ENCODE measurements at regions not wholly inside any gene's neighbourhood (a gene's known extent, or its start where the extent isn't known, plus 50 kb on each side); places are given as distances from the start of the nearest gene placed in this dataset.

DNA sequence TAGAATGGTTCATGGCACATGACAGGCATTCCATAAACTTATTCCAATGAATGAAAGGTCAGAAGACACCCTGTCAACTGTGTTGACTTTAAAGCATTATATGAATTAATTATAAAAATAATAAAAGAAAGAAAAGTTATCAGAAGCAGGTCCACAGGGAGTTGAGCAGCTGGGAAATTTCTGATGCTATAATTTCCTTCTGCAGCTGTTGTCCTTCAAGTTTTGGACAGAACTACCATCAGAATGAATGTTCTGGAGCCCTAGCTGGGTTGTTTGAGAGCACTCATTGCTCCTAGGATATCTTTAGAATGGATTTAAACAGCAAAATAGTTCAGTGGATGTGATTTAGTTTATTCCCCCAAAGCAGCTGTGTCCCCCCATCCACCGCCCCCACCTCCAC lies 232.4 kb upstream of the PROK2 start:
- intact Hi-C loops (cut with DNase I, micrococcal nuclease): no loop called here

DNA sequence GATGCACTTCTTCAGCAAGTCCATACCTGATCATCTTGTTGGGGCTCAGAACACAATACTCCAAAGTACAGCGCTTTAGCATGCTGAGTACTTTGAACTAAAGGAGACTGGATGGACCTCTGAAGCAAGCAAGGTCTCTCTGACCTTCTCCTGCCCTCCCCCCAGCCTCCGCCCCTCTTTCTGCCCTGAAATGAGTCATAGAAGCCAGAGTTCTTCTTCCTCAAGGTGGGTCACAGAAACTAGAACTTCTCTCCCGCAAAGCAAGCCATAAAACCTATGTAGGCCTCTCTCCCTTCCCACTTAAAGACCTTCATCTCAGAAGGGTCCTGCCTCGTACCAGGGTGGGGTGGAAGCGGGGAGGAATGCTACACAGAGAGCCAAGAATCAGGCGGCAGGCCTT lies 230.5 kb upstream of the PROK2 start:
- H3K9me3 Mint-ChIP-seq (ENCODE audit: low read depth): no peaks in the 10 kb centered on the region
- no peak overlapping the region for H3K4me3 Mint-ChIP-seq
- ATAC-seq (no peak), DNase-seq (no peak)
- H3K27me3 Mint-ChIP-seq: peaks cover 8% of the 10 kb centered on the region
- CTCF ChIA-PET: no interaction called here
- POLR2A ChIA-PET: no interaction called here
- intact Hi-C loops (cut with DNase I, micrococcal nuclease): no loop called here
- H3K4me1 Mint-ChIP-seq: peaks cover 13% of the 10 kb centered on the region
- no peaks in the 10 kb centered on the region for H3K36me3 Mint-ChIP-seq (ENCODE audit: low read depth)
- H3K27ac Mint-ChIP-seq: no peak overlapping the region

More for the DNA sequence above, 232.4 kb upstream of the PROK2 start:
- no peak for DNase-seq
- H3K36me3 Mint-ChIP-seq (ENCODE audit: low read depth): no peaks in the 10 kb centered on the region
- no peak overlapping the region for H3K27ac Mint-ChIP-seq
- H3K9me3 Mint-ChIP-seq (ENCODE audit: low read depth): no peaks in the 10 kb centered on the region
- no peak overlapping the region for H3K4me3 Mint-ChIP-seq
- POLR2A ChIA-PET: interaction anchor here (0.6 kb wide), 1 partner anchor 907 kb away, joined by 3 read pairs; no protein-coding TSS in a partner anchor
- CTCF ChIA-PET: interaction anchor here (0.5 to 1.2 kb wide), 3 partner anchors 26 to 487 kb away, joined by 3 read pairs; no protein-coding TSS in a partner anchor
- peaks cover 8% of the 10 kb centered on the region for H3K27me3 Mint-ChIP-seq
- H3K4me1 Mint-ChIP-seq: peaks cover 11% of the 10 kb centered on the region
- no peak for ATAC-seq

DNA sequence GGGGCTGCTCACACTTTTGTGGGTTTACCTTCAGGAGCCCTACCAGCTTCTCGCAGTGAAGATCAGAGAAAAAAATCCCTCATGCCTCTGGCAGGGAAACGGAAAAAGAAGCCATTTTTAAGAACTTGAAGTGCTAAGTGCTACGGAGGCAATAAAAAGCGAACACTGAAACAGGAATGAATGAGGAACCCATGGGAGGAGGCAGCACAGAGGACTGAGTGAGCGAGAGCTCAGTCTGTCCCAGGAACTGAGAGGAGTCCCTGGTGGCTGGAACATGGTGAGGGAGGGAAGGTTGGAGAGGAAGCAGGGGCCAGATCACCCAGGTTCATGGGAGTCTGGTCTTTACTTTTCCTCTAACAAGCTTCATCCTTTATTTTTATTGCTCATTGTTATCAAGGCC lies 228.1 kb upstream of the PROK2 start:
- Mint-ChIP-seq H3K9me3 (ENCODE audit: low read depth) (no peaks in the 10 kb centered on the region), H3K4me3 (no peak overlapping the region), H3K27me3 (peaks cover 8% of the 10 kb centered on the region), H3K4me1 (peaks cover 15% of the 10 kb centered on the region), H3K36me3 (ENCODE audit: low read depth) (no peaks in the 10 kb centered on the region), H3K27ac (no peak overlapping the region)
- DNase-seq: no peak
- ATAC-seq: no peak
- ChIA-PET POLR2A (no interaction called here), CTCF (no interaction called here)
- intact Hi-C loops (cut with DNase I, micrococcal nuclease): no loop called here

GRCh38 chr3:72012363-72012762 lies 227.4 kb upstream of the PROK2 start:
- Mint-ChIP-seq H3K36me3 (ENCODE audit: low read depth) (no peaks in the 10 kb centered on the region), H3K27ac (no peak overlapping the region), H3K4me1 (peaks cover 15% of the 10 kb centered on the region), H3K27me3 (peaks cover 10% of the 10 kb centered on the region), H3K9me3 (ENCODE audit: low read depth) (no peaks in the 10 kb centered on the region), H3K4me3 (no peak overlapping the region)
- CTCF ChIA-PET: no interaction called here
- intact Hi-C loops (cut with DNase I, micrococcal nuclease): no loop called here
- no peak for DNase-seq
- POLR2A ChIA-PET: no interaction called here
- ATAC-seq: no peak

DNA sequence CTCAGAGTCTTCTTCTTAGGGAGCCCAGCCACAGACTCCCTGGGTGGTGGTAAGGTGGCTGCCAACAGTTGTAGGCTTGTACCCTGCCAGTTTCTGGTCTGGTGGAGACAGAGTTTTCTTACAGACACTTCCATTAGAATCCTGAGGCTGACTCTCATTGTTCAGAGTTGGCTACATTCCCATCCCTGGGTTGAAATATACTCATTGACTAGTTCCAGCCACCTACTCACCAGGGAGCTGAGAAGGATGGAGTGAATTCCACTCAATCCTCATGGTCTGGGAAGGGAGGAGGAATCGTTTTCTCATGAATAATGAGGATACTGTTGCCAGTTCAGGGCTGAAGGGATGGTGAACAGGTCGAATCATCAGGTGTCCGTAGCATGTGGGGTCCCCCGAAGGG lies 226.5 kb upstream of the PROK2 start:
- no peak overlapping the region for H3K4me3 Mint-ChIP-seq
- H3K27me3 Mint-ChIP-seq: peaks cover 9% of the 10 kb centered on the region
- DNase-seq (no peak), ATAC-seq (no peak)
- intact Hi-C loops (cut with DNase I, micrococcal nuclease): no loop called here
- POLR2A ChIA-PET: no interaction called here
- H3K36me3 Mint-ChIP-seq (ENCODE audit: low read depth): no peaks in the 10 kb centered on the region
- CTCF ChIA-PET: interaction anchor here (0.6 kb wide), 1 partner anchor 77 kb away, joined by 4 read pairs; no protein-coding TSS in a partner anchor
- H3K27ac Mint-ChIP-seq: no peak overlapping the region
- peaks cover 15% of the 10 kb centered on the region for H3K4me1 Mint-ChIP-seq
- no peaks in the 10 kb centered on the region for H3K9me3 Mint-ChIP-seq (ENCODE audit: low read depth)

DNA sequence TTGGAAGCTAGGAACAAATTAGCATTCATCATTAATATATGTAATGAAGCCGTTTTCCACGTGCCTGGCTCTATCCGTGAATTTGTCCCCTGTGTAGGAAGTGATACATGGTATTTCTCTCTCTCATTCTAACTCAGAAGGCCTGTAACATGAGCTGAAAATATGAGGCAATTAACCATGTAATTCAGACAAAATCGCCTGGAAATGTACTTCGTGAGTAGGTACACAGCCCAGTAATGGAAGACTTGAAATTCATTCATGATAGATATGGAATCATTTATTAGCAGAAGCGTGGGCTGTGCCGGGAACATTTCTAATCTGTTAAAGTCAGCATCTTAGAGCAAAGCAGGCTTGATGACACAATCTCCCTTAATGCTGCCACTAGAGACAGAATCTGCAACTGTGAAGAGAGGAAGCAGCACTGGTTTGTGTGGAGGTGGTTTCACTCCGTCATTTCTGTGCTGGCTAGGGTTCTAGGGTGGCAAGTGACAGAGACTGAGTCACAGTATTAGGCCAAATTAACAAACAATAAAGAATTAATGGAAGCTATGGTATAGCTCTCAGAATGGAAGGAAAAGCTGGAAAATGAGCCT lies 225.0 kb upstream of the PROK2 start:
- no peak overlapping the region for H3K4me3 Mint-ChIP-seq
- peak overlapping the region; percentile 49 for H3K27ac Mint-ChIP-seq
- DNase-seq (peak; percentile 48), ATAC-seq (peak; percentile 93)
- no peaks in the 10 kb centered on the region for H3K9me3 Mint-ChIP-seq (ENCODE audit: low read depth)
- H3K27me3 Mint-ChIP-seq: peaks cover 10% of the 10 kb centered on the region
- H3K4me1 Mint-ChIP-seq: peaks cover 11% of the 10 kb centered on the region
- ChIA-PET CTCF (interaction anchor here (0.6 to 1.8 kb wide), 6 partner anchors 10 to 277 kb away, joined by 3 to 5 read pairs (median 3); no protein-coding TSS in a partner anchor), POLR2A (no interaction called here)
- intact Hi-C loops (cut with DNase I, micrococcal nuclease): no loop called here
- no peaks in the 10 kb centered on the region for H3K36me3 Mint-ChIP-seq (ENCODE audit: low read depth)

DNA sequence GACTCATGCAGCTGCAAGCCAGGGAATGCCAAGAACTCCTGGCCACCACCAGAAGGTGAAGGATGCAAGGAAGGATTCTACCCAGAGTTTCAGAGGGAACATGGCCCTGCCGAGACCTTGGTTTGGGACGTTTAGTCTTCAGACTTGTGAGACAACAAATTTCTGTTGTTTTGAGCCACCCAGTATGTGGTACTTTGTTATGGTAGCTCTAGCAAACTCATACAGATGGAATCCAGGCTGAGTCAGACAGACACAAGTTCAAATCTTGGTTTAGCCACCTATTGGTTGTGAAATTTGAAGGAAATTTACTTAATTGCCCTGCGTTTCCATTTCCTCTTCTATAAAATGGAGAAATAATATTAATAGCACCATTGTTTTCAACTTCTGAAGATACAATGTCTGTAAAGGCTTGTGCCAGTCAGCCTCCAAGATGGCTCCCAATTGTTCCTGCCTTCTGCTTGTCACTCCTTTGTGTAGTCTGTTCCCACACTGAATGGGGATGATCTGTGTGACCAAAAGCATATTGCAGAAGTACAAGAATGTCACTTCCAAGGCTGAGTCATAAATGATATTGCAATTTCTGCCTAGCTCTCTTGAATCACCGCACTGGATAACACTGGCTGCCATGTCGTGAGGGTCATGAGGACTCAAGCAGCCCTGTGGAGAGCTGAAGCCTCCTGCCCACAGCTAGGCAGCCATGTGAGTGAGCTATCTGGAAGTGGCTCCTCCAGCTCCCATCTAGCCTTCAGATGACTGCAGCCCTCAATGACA lies 223.5 kb upstream of the PROK2 start:
- Mint-ChIP-seq H3K27ac (no peak overlapping the region), H3K4me1 (peaks cover 16% of the 10 kb centered on the region), H3K4me3 (no peak overlapping the region), H3K36me3 (ENCODE audit: low read depth) (no peaks in the 10 kb centered on the region), H3K27me3 (peaks cover 14% of the 10 kb centered on the region), H3K9me3 (ENCODE audit: low read depth) (no peaks in the 10 kb centered on the region)
- intact Hi-C loops (cut with DNase I, micrococcal nuclease): no loop called here
- ChIA-PET POLR2A (no interaction called here), CTCF (interaction anchor here (0.6 to 1.3 kb wide), 4 partner anchors 21 to 682 kb away, joined by 3 read pairs; no protein-coding TSS in a partner anchor)
- DNase-seq (no peak), ATAC-seq (no peak)

GRCh38 chr3:72006631-72007556 lies 221.9 kb upstream of the PROK2 start:
- Mint-ChIP-seq H3K9me3 (ENCODE audit: low read depth) (no peaks in the 10 kb centered on the region), H3K27me3 (peaks cover 8% of the 10 kb centered on the region), H3K27ac (no peak overlapping the region), H3K36me3 (ENCODE audit: low read depth) (no peaks in the 10 kb centered on the region), H3K4me3 (no peak overlapping the region), H3K4me1 (peaks cover 16% of the 10 kb centered on the region)
- CTCF ChIA-PET: no interaction called here
- no peak for DNase-seq
- POLR2A ChIA-PET: no interaction called here
- intact Hi-C loops (cut with DNase I, micrococcal nuclease): no loop called here
- ATAC-seq: no peak

DNA sequence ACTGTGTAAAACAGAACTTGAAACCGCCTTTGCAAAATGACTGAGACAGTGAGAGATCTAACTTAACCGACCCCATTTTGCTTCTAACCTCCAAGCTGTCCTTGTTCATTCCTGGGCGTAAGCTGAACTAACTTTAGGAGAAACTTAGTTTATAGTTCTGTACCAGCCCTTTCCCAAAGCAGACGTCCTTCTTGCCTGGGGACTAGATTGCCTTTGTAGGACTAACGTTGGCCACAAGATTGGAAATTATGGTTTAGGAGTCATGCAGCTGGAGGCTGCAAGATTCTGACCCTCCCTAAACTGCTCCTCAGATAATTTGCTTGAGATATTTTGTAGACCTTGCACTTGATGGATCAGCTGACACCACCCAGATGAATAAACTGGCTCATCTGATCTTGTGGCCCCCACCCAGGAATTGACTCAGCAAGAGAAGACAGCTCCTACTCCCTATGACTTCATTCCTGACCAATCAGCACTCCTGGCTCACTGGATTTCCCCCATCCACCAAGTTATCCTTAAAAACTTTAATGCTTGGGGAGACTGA lies 219.9 kb upstream of the PROK2 start:
- ATAC-seq (peak; percentile 36), DNase-seq (peak; percentile 24)
- H3K27me3 Mint-ChIP-seq: peaks cover 8% of the 10 kb centered on the region
- peaks cover 10% of the 10 kb centered on the region for H3K4me1 Mint-ChIP-seq
- no peak overlapping the region for H3K4me3 Mint-ChIP-seq
- intact Hi-C loops (cut with DNase I, micrococcal nuclease): no loop called here
- POLR2A ChIA-PET: no interaction called here
- CTCF ChIA-PET: interaction anchor here (1.0 kb wide), 1 partner anchor 13 kb away, joined by 3 read pairs; no protein-coding TSS in a partner anchor
- H3K9me3 Mint-ChIP-seq (ENCODE audit: low read depth): no peaks in the 10 kb centered on the region
- H3K27ac Mint-ChIP-seq: no peak overlapping the region
- H3K36me3 Mint-ChIP-seq (ENCODE audit: low read depth): no peaks in the 10 kb centered on the region

- peaks cover 15% of the 10 kb centered on the region for H3K4me1 Mint-ChIP-seq
- POLR2A ChIA-PET: no interaction called here
- CTCF ChIA-PET: no interaction called here
- peaks cover 8% of the 10 kb centered on the region for H3K27me3 Mint-ChIP-seq
- no peak overlapping the region for H3K27ac Mint-ChIP-seq
- ATAC-seq: no peak
- no peaks in the 10 kb centered on the region for H3K36me3 Mint-ChIP-seq (ENCODE audit: low read depth)
- DNase-seq: no peak
- no peak overlapping the region for H3K4me3 Mint-ChIP-seq
- intact Hi-C loops (cut with DNase I, micrococcal nuclease): no loop called here
- H3K9me3 Mint-ChIP-seq (ENCODE audit: low read depth): no peaks in the 10 kb centered on the region
These were observed 219.0 kb upstream of the PROK2 start for GRCh38 chr3:72003936-72004335.

DNA sequence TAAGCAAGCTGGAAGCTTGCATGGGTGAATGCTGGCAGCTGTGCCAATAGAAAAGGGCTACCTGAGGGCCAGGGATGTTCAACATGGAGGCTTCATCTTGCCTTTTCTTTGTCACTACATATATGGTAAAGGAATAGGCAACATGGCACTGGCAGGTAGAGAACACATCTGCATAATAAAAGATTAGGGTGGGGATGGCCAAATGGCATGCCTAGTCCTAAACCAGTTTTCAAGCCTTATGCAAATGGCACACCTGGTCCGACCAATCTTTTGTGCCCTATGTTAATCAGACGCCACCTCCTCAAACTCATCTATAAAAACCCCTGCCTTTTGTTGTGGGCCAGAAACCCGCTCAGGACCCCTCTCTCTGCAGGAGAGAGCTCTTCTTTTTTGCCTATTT lies 216.8 kb upstream of the PROK2 start:
- Mint-ChIP-seq H3K27ac (no peak overlapping the region), H3K27me3 (peaks cover 8% of the 10 kb centered on the region), H3K4me3 (no peak overlapping the region), H3K36me3 (ENCODE audit: low read depth) (no peaks in the 10 kb centered on the region), H3K4me1 (peaks cover 32% of the 10 kb centered on the region), H3K9me3 (ENCODE audit: low read depth) (no peaks in the 10 kb centered on the region)
- ChIA-PET POLR2A (interaction anchor here (0.7 kb wide), 1 partner anchor 24 kb away, joined by 3 read pairs; no protein-coding TSS in a partner anchor), CTCF (no interaction called here)
- DNase-seq: no peak
- ATAC-seq: no peak
- intact Hi-C loops (cut with DNase I, micrococcal nuclease): no loop called here
